ENCODE measurements at regions not wholly inside any gene's neighbourhood (a gene's known extent, or its start where the extent isn't known, plus 50 kb on each side); places are given as distances from the start of the nearest gene placed in this dataset.
A peak's percentile ranks its signal among the peaks of the same experiment; 100 is the strongest.

GRCh38 chr11:103624708-103625623, 411.5 kb upstream of the DDI1 start:
- peak; percentile 98 for DNase-seq

GRCh38 chr11:103625624-103625965, 410.8 kb upstream of the DDI1 start:
- DNase-seq = no peak

GRCh38 chr11:103628121-103628520, 408.3 kb upstream of the DDI1 start:
- DNase-seq = no peak

GRCh38 chr11:103631841-103632240, 404.6 kb upstream of the DDI1 start:
- no peak for DNase-seq

- peak; percentile 85 for DNase-seq
These were observed 403.2 kb upstream of the DDI1 start for GRCh38 chr11:103633068-103633788.

GRCh38 chr11:103633819-103634590, 402.4 kb upstream of the DDI1 start:
- DNase-seq = no peak

- DNase-seq = no peak
These were observed 400.2 kb upstream of the DDI1 start for GRCh38 chr11:103636232-103636631.

- DNase-seq = peak; percentile 39
These were observed 399.1 kb upstream of the DDI1 start for GRCh38 chr11:103637295-103637694.

- DNase-seq = no peak
These were observed 398.6 kb upstream of the DDI1 start for GRCh38 chr11:103637831-103638230.

GRCh38 chr11:103644676-103645075, 391.8 kb upstream of the DDI1 start:
- DNase-seq = no peak

GRCh38 chr11:103648054-103648453, 388.4 kb upstream of the DDI1 start:
- no peak for DNase-seq

- DNase-seq = peak; percentile 50
These were observed 387.6 kb upstream of the DDI1 start for GRCh38 chr11:103648670-103649400.

GRCh38 chr11:103649401-103649895, 387.0 kb upstream of the DDI1 start:
- DNase-seq = no peak

GRCh38 chr11:103650330-103650729, 386.1 kb upstream of the DDI1 start:
- DNase-seq = no peak

GRCh38 chr11:103651341-103651998, 385.0 kb upstream of the DDI1 start:
- DNase-seq = no peak

GRCh38 chr11:103652013-103652412, 384.4 kb upstream of the DDI1 start:
- DNase-seq = no peak

GRCh38 chr11:103656382-103656781, 380.1 kb upstream of the DDI1 start:
- DNase-seq = no peak

GRCh38 chr11:103659206-103659618, 377.2 kb upstream of the DDI1 start:
- DNase-seq = peak; percentile 17

- no peak for DNase-seq
These were observed 376.7 kb upstream of the DDI1 start for GRCh38 chr11:103659743-103660142.

- no peak for DNase-seq
These were observed 375.3 kb upstream of the DDI1 start for GRCh38 chr11:103661185-103661584.

GRCh38 chr11:103661991-103662390, 374.4 kb upstream of the DDI1 start:
- no peak for DNase-seq

- no peak for DNase-seq
These were observed 373.6 kb upstream of the DDI1 start for GRCh38 chr11:103662880-103663279.

All from fibroblast of skin of back (primary cell).